ENCODE measurements at regions not wholly inside any gene's neighbourhood (a gene's known extent, or its start where the extent isn't known, plus 50 kb on each side); places are given as distances from the start of the nearest gene placed in this dataset.

GRCh38 chr2:238728330-238729260, 119.3 kb upstream of the TWIST2 start:
- Histone ChIP-seq H3K27me3 (replicated peaks; ENCODE audit: insufficient read depth, low read length) (no peaks in the 10 kb centered on the region), H3K79me2 (ENCODE audit: low read length) (no peaks in the 10 kb centered on the region), H3K9ac (ENCODE audit: low read length) (no peak overlapping the region), H2AFZ (ENCODE audit: low read length) (no peak overlapping the region), H3K36me3 (replicated peaks; ENCODE audit: insufficient read depth, low read length) (no peaks in the 10 kb centered on the region), H3K4me3 (ENCODE audit: low read length) (no peak overlapping the region), H3K9me3 (replicated peaks; ENCODE audit: insufficient read depth, low read length) (no peaks in the 10 kb centered on the region), H4K20me1 (ENCODE audit: insufficient read depth, low read length) (no peaks in the 10 kb centered on the region), H3K9me2 (replicated peaks; ENCODE audit: insufficient read depth, low read length) (no peaks in the 10 kb centered on the region), H3K4me1 (ENCODE audit: low read length) (no peaks in the 10 kb centered on the region), H3K4me2 (ENCODE audit: low read depth, low read length) (no peak overlapping the region), H3K27ac (ENCODE audit: low read length) (no peak overlapping the region), H3F3A (ENCODE audit: insufficient read depth, low read length) (no peaks in the 10 kb centered on the region)
- DNase-seq = no peak
- TF ChIP-seq EZH2phosphoT487 (IDR thresholded peaks at IDR 0.05; ENCODE audit: low read length) (no peak), EZH2 (optimal IDR thresholded peaks at IDR 0.05; ENCODE audit: low read depth, low read length) (no peak), CTCF (IDR thresholded peaks at IDR 0.05; ENCODE audit: low read length) (no peak)

DNA sequence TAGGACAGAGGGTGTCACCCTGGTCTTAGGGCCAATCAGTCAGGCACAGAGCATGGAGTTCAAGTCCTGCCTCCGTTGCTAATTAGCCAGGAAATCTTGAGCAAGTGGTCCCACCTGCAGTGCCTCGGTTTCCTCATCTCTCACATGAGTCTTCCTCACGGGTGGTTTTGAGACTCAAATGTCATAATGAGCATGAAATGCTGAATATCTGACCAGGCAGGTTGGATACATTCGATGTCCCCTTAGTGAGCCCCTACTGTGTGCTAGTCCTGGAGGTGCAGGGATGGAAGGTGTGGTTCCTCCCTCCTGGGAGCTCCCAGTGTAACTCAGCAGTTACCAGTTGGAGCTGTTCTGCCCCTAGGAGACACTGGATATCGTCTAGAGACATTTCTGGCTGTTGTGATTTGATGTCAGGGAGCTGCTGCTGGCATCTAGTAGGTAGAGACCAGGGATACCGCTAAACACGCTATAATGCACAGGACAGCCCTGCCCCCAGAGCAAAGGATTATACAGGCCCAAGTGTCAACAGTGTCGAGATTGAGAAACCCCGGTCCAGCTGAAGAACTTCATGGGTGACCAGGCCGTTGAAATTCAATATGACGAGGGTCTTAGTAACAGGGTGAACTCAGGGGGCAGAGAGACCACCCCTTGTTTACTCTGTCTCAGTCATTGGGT, 118.5 kb upstream of the TWIST2 start:
- Histone ChIP-seq H3K9ac (ENCODE audit: low read length) (no peak overlapping the region), H3K27ac (ENCODE audit: low read length) (no peak overlapping the region), H3K9me3 (replicated peaks; ENCODE audit: insufficient read depth, low read length) (no peaks in the 10 kb centered on the region), H3K4me1 (ENCODE audit: low read length) (no peaks in the 10 kb centered on the region), H3K4me2 (ENCODE audit: low read depth, low read length) (no peak overlapping the region), H4K20me1 (ENCODE audit: insufficient read depth, low read length) (no peaks in the 10 kb centered on the region), H3F3A (ENCODE audit: insufficient read depth, low read length) (no peaks in the 10 kb centered on the region), H3K9me2 (replicated peaks; ENCODE audit: insufficient read depth, low read length) (no peaks in the 10 kb centered on the region), H3K79me2 (ENCODE audit: low read length) (no peaks in the 10 kb centered on the region), H3K36me3 (replicated peaks; ENCODE audit: insufficient read depth, low read length) (no peaks in the 10 kb centered on the region), H3K4me3 (ENCODE audit: low read length) (no peak overlapping the region), H3K27me3 (replicated peaks; ENCODE audit: insufficient read depth, low read length) (no peaks in the 10 kb centered on the region), H2AFZ (ENCODE audit: low read length) (no peak overlapping the region)
- no peak for DNase-seq
- TF ChIP-seq EZH2 (optimal IDR thresholded peaks at IDR 0.05; ENCODE audit: low read depth, low read length) (no peak), CTCF (IDR thresholded peaks at IDR 0.05; ENCODE audit: low read length) (no peak), EZH2phosphoT487 (IDR thresholded peaks at IDR 0.05; ENCODE audit: low read length) (no peak)

GRCh38 chr2:238730001-238730669, 117.8 kb upstream of the TWIST2 start:
- H3K36me3 ChIP-seq (replicated peaks; ENCODE audit: insufficient read depth, low read length) = no peaks in the 10 kb centered on the region
- H3F3A ChIP-seq (ENCODE audit: insufficient read depth, low read length) = no peaks in the 10 kb centered on the region
- H3K27ac ChIP-seq (ENCODE audit: low read length) = no peak overlapping the region
- TF ChIP-seq CTCF (IDR thresholded peaks at IDR 0.05; ENCODE audit: low read length) (no peak), EZH2 (optimal IDR thresholded peaks at IDR 0.05; ENCODE audit: low read depth, low read length) (no peak)
- H3K9me3 ChIP-seq (replicated peaks; ENCODE audit: insufficient read depth, low read length) = no peaks in the 10 kb centered on the region
- no peak overlapping the region for H3K4me2 ChIP-seq (ENCODE audit: low read depth, low read length)
- no peaks in the 10 kb centered on the region for H3K4me1 ChIP-seq (ENCODE audit: low read length)
- no peak overlapping the region for H3K9ac ChIP-seq (ENCODE audit: low read length)
- no peaks in the 10 kb centered on the region for H3K9me2 ChIP-seq (replicated peaks; ENCODE audit: insufficient read depth, low read length)
- no peaks in the 10 kb centered on the region for H4K20me1 ChIP-seq (ENCODE audit: insufficient read depth, low read length)
- no peaks in the 10 kb centered on the region for H3K27me3 ChIP-seq (replicated peaks; ENCODE audit: insufficient read depth, low read length)
- no peak for DNase-seq
- H3K4me3 ChIP-seq (ENCODE audit: low read length) = no peak overlapping the region
- no peaks in the 10 kb centered on the region for H3K79me2 ChIP-seq (ENCODE audit: low read length)
- no peak overlapping the region for H2AFZ ChIP-seq (ENCODE audit: low read length)
